ENCODE measurements at regions not wholly inside any gene's neighbourhood (a gene's known extent, or its start where the extent isn't known, plus 50 kb on each side); places are given as distances from the start of the nearest gene placed in this dataset.

DNA sequence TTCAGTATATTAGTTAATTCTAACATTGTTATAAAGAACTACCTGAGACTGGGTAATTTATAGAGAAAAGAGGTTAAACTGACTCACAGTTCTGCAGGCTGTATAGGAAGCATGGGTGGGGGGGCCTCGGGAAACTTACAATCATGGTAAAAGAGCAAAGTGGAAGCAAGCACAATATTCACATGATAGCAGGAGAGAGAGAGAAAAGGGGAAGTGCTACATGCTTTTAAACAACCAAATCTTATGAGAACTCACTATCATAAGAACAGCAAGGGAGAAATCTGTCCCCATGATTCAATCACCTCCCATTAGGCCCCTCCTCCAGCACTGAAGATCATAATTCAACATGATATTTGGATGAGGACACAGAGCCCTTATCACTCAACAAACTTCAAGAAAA is 324.9 kb downstream of the ZNF608 start:
- DNase-seq (ENCODE audit: low read depth) = no peak

DNA sequence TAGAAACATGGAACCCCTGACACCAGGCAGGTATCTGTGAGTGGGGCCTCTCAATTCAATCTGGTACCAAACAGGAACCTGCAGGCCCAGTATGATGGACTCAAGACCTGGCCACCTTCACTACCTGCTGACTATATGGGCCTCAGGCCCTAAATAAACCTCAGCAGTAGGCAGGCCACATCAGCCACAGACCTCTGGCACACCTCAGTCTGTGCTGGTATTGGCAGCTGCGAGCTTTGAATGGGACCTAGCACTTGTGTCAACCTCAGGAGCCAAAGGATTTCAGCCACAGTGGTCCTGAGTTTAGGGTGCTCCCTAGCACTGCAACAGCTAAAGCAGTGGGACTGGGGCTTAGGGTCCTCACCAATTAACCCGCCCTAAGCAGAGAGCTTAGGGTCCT is 325.5 kb downstream of the ZNF608 start:
- DNase-seq (ENCODE audit: low read depth) = no peak

DNA sequence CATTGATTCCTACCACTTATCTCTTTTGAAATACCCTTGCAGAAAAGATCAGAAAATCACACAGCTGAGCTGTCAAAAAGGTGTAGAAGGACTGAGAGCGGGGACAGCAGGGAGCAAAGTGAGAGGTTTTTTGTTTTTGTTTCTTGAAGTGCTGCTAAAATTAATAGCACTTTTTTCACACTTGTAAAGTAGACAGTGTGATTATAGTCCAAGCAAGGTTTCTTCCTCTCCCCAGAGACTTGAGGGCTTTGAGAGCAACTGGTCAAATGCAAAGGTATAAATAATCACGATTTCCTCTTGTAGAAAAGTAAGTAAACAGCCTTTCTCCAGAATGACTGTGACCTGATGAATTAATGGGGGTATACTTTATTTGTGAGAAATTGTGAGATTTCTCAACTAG is 326.9 kb downstream of the ZNF608 start:
- DNase-seq (ENCODE audit: low read depth) = no peak

DNA sequence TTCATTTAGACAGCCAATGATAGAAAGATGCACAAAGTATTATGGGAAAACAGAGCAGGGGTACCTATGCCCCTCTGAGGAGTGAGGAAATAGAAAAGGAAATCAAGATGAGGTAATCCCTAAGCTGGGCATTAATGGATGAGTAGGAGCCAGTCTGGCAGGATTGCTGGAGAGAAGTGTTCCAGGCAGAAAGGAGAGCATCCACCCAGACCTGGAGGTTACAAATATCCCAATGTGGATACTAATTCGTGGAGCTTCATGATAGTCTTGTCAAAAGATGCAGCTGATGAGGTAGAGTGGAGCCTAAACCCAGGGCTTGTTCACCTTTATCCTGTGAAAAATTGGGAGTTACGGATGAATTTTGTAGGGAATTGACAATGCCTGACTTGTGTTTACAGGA is 328.0 kb downstream of the ZNF608 start:
- no peak for DNase-seq (ENCODE audit: low read depth)

DNA sequence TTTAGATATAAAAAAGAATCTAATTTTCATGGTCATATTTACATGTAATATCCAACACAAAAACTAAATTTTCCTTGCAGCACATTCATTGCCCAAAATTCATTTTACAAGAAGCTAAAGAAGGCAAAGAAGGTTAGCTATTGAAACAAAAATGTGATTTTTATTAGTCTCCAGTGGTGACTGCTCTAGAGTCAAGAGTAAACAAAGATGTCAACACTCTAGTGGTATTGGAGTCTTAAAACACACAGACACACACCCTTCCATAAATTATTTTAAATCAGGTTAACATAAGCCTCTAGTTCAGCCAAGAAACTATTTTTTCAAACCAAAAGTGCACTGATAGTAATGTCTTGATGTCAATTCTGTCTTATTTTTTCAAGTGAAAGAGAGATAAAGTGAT is 329.2 kb downstream of the ZNF608 start:
- no peak for DNase-seq (ENCODE audit: low read depth)

DNA sequence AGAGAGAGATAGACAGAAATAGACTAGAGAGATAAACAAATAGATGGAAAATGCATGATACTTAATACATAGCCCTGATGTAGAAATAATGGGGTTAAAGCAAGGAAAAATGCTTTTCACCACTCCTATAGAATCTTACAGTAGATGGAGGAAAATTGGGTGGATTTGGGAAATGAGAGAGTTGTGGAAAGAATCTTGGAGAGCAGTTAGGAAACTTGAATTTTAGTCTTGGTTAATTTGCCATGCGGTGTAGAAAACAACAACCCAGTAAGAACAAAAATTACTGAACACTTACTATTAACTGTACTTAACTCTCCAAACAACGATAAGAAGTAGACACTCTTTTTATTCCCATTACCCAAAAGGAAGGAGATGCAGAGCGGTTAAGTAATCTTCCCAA is 329.8 kb downstream of the ZNF608 start:
- no peak for DNase-seq (ENCODE audit: low read depth)

DNA sequence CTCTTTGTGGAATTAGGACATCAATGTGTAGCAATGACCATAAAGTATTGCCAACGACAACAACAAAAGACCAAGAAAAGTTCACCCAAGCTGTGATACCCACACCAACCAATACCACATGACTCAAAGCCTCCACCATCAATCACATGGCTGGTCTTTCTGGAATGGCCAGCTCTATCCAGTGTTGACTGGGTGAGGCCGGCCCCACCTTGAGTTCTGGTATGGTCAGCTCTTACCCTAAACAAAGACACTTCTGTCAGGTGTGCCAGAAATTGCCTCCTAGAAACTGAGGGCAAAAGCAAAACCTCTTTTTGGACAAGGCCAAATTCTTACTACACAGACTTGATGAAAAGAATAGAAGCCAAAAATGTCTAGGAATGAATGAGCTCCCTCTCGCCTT is 331.5 kb downstream of the ZNF608 start:
- no peak for DNase-seq (ENCODE audit: low read depth)

DNA sequence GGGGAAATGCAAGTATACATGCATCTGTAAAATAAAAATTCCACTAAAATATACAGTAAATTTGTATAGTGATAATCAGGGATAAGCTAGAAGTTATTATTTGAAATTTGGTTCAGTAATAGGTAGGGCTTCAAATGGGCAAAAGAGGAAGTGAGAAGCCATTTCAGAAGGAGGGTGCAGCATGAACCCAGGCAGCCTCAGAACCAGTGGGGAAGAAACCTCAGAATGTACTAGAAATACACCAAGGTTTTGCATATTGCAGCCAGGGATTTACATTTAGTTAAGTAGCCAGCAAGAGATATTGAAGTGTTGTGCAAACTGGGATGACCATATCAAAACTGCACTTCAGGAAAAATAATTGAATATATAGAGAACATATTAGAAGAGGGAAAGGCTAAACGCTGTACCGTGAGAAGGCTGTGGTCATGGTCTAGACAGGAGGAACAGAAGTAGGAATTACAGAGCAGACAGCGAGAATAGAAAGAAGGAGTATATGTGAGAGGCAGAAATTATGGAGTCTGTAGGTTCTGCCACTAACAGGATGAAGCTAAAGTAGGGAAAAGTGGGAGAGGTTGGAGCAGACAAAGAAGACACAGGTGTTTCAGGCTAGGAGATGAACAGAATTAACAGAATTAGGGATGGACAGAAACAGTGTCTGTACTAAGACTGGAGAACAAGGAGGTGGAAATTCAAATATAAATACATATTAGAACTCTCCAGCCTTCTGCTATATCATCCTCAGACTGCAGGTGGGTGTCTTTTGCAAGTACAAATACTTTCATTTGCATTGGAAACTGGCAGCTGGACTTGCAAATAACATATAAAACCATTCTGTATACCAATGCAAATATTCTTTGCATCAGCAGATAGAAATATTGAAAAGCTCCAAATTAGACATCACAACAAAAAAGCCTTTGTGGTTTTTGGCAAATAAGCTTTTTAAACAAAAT is 335.6 kb downstream of the ZNF608 start:
- DNase-seq (ENCODE audit: low read depth) = no peak

DNA sequence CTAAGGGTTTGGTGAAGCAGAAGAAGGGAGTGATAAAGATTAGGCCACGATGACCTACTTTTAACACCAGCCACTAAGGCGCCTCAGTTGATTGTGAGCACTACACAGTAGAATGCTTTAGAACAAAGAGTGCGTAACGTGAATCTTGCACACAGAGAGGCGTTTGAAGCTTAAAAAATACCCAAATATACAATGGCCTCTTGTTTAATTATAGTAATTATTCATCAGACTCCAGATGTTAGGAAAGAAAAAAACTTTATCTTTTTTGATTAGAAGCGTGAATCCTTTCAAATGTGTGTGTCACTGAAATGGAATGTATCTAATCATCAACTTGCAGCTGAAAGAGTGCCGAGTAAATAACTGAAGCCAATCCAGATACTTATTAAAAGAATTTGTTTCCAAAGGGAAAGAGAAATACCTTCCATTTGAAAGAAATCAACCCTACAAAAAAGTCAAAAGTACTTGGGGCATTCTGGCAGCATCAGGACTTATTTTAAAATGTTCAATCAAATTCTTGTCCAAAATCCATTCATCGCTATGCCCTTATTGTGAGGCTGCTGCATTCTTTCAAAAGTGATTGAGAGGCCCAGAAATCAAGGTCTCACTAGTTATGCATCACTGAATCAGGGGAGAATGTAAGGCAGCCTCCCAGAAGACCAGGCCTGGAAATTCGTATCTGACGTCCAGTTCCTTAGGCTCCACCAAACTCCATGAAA is 337.5 kb downstream of the ZNF608 start:
- DNase-seq (ENCODE audit: low read depth) = no peak

DNA sequence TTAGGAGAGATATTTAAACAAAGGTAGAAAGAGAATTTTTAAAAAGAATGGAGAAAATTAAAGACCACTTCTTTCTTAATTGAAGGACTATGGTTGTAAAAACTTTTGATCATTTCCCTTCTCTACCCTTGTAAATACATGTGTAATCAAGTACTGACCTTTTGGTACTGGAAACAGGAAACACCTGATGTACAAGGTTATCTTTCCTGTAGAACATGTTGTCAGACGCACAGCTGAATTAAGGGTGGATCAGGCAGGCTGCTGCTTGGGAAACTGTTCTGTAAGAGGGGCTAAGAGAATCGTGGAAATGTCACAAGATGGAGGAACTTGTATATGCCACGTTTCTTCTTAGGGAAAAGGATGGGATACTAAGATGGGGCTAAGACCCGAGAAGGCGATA is 341.6 kb downstream of the ZNF608 start:
- no peak for DNase-seq (ENCODE audit: low read depth)

DNA sequence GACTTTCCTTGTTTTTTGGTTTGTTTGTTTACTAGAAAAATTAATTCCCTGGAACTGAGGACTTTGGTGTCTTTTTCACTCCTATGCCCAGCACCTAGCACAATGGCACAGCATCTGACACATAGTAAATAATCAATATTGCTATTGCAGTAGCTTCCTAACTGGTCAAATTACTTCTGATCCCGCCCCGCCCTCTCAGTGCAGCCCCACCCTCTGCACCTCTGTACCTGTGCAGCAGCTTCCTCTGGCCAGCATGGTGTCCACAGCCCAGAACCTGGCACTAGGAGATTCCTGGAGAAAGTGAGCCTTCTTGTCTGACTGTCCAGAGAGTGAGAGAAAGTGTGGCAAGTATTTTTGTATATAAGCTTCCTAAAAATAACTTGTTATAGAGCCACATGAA is 343.2 kb downstream of the ZNF608 start:
- no peak for DNase-seq (ENCODE audit: low read depth)

DNA sequence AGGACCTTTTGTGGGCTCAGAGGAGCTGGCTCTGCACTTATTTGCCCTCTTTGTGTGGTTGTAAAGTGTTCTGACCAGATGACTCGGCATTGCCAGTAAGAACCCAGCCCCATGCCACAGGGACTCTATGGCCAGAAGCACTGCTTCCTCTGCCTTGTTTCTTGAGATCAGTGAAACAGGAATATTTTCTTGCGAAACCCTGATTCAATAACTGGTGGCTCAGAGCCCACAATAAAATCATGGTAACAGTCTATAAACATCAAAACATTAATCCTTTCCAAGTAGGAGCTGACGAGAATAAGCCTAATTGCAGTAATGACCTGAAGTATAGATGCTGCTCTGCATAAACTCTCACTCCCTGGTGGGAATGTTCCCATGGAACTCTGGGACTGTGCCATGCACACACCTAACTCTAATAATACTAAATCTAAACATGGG is 344.3 kb downstream of the ZNF608 start:
- DNase-seq (ENCODE audit: low read depth) = no peak

DNA sequence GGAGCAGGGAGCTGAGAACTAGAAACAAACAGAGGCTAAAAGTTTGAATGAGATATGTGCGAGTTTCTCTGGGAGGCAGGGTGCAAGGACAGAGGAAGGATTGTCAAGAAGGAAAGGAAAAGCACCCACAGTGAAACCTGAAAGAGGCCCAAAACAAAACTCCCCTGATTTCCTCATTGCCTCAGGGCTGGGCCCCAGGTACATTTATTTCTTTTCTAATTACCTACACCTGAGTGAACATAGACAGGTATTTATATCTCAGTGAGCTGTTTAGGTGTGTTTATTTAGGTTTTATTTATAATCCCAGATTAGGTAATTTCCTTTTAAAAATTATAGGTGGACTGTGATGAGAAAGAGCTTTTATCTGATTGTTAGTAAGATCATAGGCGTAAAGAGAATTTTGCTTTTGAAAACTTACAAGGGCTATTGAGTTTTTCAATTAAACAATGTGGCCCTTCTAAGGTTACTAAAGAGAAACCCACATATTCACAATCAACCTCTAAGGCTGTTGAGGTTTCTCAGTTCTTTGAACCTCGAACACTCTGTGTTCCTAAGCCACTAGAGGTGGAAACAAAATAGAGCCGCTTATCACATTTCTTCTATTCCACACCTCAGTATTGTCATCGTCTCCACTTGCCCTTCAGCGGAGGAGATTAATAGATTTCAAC is 344.8 kb downstream of the ZNF608 start:
- no peak for DNase-seq (ENCODE audit: low read depth)

DNA sequence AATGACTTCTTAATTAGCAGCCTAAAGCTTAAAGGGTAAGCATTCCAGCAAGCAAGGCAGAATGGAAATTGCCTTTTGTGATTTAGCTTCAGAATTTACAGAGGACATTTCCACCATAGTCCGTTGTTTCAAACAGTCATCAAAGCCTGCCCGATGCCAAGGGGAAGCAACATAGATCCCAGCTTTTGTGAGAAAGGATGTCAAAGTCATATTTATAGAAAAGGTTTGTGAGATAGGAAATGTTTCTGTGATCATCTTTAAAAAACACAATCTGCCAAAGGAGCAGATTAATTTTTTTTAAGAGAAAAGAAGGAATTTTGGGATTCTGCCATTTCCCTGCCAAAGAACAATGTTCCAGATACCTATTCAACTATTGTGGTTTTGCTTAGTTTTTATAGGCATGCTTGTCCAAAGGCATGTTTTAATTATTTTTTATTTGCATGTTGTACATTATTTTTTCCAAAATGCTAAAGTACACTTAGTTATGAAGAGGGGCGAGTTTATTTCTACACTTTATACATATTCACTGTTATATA is 346.9 kb downstream of the ZNF608 start:
- no peak for DNase-seq (ENCODE audit: low read depth)

DNA sequence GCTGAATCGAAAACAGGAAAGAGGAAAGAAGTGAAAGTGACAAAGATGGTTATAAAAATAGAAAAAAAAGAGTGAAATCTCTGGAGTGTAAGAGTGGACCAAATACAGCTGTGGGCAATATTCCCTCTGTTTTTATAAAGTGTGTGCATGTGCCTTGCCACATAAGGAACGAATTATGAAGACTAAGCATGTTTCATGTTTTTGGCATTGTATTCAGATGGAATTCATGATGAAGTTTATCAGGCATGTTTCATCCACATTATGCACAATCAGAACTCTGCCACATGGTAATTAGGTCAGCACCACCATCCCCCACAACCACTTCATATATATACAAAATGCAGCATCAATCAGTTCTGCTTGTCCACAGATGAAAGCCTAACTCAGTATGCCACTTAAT is 348.0 kb downstream of the ZNF608 start:
- no peak for DNase-seq (ENCODE audit: low read depth)

DNA sequence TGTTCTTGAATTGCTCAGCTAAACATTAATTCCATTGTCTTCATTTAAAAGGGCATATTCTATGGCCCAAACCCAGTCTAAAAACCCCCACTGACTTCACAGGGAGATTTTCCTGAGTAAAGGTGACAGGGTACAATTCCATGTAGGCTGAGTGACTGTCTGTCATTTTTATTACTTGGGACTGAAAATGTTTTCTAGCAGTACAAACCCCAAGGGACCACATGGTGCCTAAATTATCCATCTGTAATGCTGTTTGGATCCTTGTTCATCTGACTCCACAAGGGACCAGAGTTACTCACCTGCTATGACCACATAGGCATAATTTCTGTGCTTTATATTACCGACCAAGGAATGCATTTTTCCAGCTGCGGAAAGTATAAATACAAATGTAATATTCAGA is 349.1 kb downstream of the ZNF608 start:
- no peak for DNase-seq (ENCODE audit: low read depth)

DNA sequence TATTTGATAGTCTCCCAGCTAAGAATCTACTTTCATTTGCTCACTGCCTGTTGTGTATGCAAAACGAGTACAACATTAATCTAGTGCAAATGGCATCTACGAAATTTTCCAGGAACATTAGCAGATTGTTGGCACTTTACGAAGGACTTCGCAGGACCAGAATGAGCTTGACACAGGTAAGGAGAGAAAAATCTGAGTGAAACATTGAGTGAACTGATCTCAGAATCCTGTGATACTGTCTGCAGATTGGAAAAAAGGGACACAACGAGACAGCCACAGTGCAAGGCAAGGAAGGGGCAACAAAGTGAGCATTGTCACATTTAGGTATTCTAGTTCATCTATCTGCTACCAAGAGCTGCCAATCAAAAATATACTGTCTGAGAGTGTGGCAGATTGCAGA is 350.5 kb downstream of the ZNF608 start:
- no peak for DNase-seq (ENCODE audit: low read depth)

DNA sequence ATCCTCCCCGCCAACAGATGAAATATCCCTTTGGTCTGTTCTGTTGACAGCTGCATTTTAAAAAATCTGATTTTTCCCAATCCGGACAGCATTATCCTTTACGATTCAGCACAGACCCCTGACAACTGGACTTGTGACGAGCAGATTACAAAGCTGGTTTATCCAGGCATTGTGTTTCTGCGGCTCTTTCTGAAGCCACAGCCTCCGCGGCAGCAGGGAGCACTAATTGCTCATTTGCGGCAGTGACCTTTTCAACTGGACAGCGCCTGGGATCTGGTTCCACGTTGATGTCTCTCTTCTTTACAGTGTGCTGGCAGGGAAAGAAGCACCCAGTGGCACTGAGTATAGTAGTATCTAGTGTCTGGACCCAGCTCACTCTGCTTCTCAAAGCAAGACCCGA is 351.2 kb downstream of the ZNF608 start:
- DNase-seq (ENCODE audit: low read depth) = no peak

DNA sequence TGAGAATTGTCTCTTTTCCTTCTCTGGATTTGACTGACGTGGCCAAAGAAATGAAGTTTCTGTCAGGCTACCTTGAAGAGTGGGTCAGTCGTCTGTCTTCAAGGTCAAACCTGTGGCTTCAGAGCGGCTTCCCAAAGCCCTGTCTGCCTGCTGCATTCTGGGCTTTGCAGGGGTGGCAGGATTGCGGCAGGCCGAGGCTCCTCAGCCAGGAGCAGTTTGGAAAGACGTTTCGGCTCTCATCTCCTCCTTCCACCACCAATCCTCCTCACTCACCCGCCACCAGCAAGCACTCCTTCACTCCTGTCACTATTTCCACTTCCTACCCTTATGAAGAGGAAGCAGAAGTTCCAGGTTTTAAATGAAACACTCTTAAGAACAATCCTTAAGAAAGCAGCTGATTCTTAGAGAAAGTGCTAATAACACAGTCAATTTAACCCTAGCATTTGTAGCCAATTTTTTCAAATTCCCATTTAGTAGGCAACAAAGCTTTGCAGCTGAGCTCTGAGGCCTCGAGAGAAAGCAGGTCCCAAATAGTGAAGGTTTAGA is 351.7 kb downstream of the ZNF608 start:
- DNase-seq (ENCODE audit: low read depth) = no peak

DNA sequence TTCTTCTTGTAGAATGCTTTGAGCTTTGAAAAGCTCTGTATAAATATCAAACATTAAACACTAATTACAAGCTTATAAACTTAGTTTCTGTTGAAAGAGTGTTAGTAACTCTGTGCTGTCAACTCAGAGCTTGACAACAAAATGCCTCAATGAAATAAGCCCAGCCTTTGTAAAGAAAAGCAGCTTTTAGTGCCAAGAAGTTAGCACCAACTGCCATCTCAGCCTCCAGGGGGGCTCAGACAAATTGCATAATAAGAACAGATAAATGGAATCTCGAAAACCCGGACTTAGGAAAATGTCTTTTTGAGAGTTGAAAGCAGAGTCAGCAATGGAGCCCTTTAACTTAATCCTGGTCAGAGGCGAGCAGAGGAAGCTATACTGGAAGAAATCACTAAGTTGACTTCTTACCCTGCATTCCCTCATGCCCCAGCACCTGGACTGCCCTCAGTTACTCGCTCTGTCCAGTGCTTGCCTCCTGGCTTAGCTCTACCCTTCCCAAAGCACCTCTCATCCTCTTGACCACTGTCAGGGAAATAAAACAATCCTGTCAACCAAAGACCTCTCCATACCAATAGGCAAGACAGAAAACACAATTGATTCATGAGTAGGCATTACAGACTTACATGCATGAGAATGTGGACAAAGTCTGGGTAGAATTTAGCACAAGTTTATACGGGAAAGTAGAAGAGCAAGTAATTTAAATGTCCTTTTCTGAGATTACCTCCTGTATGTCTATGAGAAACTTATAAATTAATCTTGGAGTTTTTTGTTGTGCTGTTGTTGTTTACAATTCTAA is 352.7 kb downstream of the ZNF608 start:
- no peak for DNase-seq (ENCODE audit: low read depth)

DNA sequence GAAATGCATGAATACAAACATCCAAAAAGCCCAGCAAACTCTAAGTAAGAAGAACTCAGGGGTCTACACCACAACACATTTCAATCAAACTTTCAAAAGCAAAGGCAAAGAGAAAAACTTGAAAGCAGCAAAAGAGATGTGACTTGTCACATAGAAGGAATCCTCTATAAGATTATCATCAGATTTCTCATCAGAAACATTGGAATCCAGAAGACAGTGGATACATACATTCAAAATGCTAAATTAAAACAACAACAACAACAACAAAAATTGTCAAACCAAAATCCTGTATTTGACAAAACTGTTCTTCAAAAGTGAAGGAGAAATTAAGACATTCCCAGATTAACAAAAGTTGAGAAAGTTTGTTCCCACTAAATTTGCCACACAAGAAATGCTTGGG is 362.7 kb downstream of the ZNF608 start:
- no peak for DNase-seq (ENCODE audit: low read depth)

Measured in T follicular helper cell (primary cell).